HPDE6-E6E7 (cell line): ENCODE measurements at regions not wholly inside any gene's neighbourhood (a gene's known extent, or its start where the extent isn't known, plus 50 kb on each side); places are given as distances from the start of the nearest gene placed in this dataset.

ENCODE experiments used
- DNase-seq: peaks from one replicate; pipeline ENCODE4 v3.0.0; 2011; ENCODE audit warnings: missing footprints; ENCODE audit errors: extremely low spot score

DNA sequence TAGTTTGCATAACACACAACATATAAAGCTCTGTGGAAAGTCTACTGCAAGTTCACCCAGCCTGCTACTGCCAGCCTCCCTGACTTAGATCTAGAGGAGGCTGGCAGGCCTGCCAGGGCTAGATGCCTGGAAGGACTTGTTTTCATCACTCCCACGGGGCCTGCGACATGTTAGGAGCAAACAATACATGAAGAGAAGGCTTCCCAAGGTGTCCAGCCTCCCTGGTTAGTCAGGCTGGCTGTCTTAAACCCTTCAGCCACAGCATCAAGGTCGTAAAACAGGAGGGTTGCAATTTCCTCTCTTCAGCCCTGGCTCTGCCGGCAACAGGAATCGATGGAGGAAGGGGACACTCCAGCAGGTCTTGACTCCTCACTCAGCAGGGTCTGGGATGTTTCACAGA lies 104.5 kb downstream of the NGF start:
- DNase-seq, result no peak

DNA sequence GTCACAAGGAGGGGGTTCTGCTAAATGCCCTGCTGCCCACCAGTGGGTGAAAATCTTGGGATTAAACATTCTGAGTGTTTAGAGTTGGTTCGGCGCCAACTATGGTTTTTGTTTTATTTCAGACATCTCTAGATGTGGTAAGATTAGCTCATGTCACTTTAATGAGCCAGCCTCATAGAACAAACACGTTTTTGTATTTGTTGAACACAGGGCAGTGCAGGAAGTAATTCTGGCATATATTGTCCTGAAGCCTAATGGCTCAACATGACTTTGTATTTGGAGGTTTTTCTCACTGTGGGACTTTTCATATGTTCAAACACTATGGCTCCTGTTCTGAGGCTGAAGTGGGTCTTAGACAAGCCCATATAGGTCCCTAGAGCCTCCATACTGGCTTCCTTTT lies 107.8 kb downstream of the NGF start:
- DNase-seq, result no peak

DNA sequence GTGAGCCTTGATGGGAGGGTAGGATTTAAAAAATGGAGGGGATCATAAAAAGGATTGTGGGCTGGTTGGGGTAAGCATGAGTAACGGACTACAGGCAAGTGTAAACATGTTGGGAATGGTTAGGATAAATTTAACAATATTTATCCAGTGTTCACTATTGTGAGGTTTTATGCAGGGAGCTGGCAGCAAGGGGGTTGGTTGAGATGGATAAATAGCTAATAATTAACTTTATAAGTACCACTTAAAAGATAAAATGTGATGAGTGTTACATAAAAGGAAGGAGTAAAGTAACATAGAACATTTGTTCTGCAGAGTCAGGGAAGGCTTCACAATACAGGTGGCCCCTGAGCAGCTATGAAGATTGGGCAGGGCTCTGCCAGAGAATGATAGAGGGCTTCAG lies 109.0 kb downstream of the NGF start:
- DNase-seq, result no peak

DNA sequence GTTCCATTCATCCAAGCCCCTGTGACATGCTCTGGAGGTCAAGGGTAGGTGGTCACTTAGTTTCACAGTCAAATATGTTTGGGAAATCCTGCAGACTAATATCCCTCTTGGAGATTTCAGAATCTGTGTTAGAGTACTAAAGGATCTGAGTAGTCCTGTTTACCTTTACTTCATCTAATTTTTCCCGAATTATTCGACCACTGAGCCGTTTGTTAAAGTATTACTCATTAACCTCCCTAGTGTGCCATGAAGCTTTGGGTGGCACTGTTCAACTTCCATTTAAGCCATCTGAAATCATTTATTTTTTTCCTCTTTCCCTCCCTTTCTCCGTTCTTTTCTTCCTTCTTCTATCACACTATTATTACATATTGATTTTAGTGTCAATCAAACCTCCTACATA lies 109.9 kb downstream of the NGF start:
- DNase-seq, result no peak

DNA sequence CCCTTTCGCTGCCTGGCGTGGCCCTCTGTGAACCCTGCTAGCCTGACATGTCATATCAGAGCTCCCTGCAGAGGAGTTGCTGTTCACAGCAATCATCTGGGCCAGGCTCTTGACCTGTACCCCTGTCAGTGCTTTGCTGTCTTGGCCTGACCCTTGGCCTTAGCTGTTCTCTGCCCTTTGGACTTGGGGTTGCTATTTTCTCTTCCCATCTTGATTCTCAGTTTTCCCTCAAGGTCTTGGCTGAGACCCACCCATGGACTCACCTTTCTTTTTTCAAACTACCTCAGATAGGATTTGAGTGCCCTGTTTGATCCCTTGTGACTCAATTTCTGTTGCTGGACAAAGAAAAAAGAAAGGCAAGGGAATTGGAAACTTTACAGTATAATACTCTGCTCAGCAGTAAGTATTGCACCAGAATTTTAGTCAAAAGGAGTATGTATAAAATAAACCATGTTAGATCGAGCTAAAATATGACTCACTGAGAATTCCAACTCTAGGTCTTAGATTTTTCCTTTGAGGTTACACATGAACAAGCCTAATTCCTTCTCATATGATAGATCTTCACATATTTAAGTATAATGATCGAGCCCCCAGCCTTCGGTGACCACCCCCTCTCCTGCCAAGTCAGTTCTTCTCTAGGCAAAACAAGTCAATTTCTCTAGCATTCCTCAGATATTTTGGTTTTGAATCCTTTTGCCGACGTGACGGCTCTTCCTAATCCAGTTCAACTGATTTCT lies 110.5 kb downstream of the NGF start:
- no peak for DNase-seq

DNA sequence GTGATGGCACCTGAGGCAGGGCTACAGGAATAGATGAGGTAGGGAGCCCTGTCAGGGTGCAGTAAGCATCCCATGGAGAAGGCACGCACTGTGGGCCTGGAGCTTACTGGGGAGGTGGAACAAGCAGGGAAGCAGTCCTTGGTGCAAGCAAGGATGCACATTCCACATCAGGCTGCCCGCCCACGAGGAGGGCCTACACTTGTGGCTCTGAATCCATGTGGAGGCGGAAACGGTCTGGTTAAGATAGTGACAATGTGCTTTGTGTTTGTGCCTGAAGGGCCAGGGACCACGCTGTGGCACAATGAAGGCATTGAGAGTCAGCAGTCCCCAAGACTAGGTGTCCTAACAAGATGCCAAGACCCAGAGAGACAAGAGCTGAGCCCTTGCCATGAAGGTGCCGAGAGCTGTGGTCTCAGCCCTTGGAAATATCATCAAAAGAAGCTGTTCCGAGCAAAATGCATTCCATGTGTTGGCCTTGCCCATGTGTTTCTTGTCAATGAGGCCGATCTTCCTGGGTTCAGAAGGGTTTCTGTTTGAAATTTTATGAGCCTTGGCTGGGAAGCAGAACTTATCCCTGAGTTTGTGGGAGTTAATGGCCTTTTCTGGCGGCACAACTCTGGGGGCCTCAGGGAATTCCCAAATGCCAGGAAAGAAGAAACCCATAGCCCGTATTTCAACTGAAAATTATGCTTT lies 111.9 kb downstream of the NGF start:
- DNase-seq, result no peak

DNA sequence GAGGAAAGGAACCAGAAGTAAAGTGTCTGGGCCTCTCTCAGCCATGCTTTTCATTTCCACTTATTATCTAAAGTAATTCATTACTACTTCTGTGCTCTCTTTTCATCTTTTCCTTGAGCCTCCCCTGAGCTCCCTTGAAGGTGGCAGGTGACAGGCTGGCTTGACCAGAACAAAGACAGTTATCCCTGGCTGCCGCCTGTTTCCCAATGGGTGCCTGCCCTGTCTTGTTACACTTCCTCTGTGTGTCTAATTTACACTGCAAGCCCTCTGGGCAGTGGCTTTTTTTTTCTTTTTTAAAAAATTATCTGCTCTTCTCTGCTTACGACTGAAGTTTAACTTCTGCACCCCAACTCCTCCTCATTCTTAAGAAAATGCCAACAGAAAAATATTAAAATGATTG lies 113.4 kb downstream of the NGF start:
- no peak for DNase-seq

DNA sequence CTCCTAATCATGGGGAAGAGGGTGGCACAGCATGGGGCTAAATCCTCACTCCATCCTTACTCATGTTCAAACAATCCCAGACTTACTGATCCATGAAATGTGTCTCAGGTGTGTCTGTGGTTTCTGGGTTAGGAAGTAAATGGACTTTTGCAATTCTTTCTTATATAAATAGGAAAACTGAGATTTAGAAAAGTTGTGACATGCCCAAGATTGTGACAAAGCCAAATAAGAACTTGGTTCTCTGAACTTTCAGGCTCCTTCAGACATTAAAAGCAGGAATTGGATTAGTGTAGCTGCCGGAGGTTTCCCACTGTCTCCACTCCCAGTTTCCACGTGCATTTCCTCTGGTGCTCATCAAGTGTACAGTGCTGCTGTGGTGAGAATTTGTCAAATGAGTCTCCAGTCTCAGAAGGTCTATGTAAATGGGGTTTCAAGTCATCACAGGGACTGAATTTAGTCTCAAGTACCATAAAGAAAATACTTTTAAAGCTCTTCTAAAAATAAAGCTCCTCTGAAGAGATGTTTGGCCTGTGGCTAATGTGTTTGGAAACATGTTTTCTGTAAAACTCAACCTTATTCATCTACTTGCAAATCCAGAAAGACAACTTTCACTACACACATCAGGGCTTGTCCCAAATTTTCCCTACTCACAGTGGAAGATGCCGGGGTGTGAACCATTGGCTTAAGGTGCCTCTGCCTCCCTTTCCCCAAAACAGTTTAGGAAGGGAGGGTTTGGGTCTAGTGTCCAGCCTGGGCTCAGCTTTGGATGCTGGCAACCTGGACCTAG lies 115.2 kb downstream of the NGF start:
- DNase-seq, result no peak

DNA sequence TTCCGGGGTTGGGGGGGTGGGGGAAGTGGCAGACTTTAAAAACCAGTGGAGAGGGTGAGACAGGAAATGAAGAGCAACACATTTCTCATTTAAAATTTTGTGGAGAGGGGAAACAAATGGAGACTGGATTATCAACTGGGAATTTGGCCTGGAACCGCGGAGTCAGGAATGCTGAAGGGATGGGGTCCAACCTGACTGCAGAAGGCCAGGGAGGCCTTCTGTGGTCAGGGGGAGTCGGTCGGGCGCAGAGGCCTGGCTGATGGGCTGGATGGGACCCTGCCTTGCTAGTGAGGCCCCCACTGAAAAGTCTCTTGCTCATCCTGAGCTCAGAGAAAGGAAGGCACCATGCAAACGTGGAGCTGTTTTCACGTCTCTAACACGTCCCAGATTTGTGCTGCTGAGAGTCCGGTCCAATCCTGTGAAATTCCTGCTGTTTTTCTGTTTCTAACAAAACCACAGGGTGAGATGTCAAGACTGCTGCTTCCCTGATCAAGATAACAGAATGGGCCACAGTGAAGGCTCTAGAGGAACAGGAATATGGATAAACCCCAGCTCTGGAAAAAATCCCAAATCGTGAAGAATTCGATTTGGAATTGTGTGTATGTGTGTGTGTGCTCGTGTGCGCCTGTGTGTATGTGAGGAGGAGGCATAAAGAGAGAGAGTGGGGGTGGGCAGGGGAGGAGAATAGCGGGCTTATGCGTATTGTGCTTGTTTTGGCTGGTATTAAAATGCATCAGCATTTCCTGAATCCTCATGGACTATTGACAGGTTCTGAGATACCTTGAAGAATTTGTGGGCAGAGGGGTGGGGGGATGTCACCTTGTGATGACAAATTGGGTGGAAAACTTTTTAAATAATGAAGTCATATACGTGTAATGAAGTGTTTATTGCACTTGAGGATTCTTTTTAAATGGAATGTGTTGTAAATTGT lies 117.4 kb downstream of the NGF start:
- DNase-seq, result no peak

DNA sequence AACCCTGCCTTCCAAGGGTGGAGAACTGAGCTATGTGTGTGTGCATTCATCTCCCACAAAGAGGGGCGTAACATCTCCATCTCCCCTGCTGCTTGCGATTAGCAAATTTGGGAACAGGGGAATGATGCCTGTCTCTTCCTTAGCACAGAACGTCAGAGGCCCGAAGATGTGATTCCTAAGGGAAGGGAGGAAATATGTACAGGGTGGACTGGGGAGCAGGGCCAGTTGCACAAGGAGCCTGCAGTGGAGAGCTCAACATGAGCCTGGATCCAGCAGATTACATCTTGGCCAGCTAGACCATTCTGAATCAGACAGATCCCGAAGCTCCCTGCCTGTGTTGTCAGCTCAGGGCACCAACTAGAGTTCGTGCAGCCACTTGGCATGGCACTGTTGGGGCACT lies 118.1 kb downstream of the NGF start:
- DNase-seq, result no peak

DNA sequence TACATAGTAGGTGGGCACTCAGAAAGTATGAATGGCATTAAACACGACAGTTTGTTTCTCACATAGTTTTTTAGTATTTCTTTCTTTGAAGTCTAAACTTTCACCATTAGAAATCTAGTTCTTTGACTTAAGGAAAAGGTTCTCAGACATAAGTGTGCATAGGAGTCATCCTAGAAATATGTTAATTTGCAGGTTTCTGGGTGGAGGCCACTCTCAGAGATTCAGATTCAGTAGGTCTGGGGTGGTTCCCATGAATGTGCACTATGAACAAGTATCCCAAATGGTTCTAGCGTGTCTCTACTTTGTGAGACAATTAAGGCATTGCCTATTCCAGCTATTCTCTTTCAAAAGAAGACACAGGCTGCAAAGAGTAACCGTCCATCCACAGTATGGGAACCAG lies 119.3 kb downstream of the NGF start:
- no peak for DNase-seq

DNA sequence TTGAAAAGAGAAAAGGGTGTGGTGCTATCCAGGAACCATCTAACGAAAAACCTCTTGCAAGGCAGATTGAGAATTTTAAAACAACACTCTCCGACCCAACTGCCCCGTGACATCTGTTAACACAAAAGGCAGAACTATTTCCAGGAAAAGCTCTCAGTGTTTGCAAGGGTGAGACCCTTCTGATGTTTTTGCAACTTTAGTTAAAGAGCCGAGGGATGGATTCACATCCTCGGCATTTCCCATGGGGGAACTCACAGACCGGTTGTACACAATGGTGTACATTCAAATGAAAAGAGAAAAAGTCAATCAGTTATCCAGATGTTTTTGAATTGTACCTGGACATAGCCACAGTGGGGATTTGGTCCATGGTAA lies 120.0 kb downstream of the NGF start:
- DNase-seq, result no peak

DNA sequence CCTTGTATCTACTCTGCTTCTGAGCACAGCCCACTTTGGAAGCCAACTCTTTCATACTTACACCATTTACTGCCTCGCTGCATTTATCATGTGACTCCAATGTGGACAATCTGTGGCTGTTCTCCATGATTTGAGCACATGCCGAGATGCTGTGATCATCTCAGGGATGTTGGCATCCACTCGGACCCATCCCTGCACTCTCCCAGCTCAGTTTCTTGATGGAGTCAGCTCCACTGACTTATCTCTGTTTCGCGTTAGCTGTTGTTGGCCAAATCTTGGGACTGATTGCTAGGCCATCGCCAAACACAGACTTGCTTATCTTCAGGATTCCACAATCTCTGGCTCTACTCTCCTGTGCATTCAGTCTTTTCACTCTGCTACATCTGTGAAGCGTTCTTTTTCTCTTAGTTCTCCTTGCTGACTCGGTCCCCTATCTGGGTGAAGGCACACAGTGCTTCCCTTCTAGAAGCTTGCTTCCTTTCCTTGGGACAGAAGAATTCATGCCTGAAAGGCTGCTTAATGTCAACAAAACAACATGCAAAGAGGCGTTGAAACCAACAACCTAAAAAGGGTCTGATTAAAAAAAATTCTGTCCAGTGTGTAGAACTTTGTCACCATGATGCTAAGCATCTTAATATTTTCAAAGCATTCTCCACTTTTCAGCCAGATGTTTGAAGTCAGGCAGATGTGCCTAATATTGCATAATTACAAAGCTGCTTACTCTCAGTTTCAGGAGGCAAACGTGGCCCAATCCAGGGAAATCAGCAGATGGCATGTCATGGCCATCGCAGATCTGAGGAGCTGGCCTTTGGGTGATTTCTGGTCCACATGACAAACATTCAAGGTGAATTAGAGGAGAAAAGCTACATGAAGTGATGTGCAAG lies 120.7 kb downstream of the NGF start:
- DNase-seq, result no peak

DNA sequence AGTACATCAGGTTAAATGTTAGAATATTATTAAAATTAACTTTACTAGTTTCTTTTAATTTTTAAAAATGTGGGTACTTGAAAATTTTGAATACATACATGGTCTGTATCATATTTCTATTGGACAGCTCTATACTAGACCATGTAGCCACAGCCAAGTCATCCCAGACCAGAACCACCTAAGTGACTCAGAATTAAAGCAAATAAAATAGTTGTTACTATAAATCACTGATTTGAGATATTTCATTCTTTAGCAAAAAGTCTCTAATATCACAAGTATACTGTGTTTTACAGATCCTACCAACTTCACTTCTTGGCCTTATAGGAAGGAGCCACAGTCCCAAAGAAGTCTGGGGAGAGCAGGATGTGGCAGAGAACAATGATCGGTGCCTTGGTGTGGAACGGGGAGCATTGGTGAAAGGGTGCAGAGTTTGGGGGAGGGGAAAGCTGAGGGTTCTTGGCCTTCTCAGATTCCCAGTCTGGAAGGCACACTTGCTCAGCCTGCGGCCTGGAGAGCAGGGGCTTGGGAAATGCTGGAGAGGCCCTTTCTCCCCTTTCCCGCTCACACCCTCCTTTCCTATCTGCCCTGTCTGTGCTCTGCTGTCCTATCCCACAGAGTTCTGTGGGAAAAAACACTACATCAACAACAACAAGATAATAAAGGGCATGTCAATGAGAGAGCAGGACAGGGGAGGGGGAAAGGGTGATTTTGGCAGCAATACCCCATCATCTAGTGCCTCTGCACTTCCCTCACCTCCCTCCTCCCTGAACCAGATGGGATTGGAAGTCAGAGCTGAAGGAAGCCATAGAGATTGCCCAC lies 122.1 kb downstream of the NGF start:
- no peak for DNase-seq

DNA sequence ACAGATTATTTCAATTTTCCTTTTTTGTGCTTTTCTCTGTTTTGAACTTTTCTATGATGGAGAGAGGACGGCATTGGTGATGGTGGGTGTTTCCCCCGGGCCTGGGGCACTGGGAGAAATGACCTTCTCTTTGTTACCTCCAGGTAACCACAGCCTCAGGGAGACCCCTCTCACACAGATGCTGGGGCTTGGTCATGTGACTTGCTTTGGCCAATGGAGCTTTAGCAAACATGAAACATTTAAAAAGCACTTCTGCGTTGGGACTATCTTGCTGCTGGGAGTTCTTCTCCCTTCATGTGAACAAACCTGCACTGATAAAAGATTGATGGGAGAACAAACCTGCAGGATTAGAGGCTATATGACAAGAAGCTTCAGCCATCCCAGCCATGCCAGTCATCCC lies 122.9 kb downstream of the NGF start:
- DNase-seq, result no peak

DNA sequence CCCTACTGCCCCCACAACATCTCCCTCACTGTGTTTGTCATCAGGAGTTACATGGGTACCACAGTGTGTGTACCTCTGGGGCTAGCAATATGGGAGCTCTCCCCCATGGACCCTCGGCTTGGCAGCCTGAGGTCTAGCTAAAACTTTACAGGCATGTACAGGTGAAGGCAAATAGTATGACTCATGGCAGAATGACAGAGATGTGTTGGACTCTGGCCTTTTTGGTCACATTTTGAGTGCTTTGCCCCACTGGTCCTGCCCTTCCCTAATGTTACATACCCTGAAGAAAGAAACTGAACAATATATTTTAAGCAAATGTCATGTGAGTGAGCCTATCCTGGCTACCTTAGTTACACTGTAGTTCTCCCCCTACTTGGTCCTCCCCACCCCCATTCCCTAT lies 124.0 kb downstream of the NGF start:
- DNase-seq, result no peak

DNA sequence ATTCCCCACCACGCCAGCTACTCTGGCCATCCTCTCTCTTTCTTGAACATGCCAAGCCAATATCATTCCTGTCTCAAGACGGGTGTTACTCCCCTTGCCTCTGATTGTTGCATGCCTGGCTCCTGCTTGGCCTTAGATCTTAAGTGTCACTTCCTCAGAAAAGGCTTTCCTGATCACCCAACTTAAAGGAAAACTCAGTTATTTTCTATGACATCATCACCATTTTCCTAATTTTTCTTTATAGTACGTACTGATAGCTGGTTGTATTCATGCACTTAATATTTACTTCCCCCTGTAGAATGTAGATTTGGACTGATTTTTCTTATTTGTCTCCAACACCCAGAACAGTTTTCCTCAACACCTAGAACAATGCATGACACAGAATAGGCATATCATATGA lies 123.8 kb upstream of the TSPAN2 start:
- no peak for DNase-seq

DNA sequence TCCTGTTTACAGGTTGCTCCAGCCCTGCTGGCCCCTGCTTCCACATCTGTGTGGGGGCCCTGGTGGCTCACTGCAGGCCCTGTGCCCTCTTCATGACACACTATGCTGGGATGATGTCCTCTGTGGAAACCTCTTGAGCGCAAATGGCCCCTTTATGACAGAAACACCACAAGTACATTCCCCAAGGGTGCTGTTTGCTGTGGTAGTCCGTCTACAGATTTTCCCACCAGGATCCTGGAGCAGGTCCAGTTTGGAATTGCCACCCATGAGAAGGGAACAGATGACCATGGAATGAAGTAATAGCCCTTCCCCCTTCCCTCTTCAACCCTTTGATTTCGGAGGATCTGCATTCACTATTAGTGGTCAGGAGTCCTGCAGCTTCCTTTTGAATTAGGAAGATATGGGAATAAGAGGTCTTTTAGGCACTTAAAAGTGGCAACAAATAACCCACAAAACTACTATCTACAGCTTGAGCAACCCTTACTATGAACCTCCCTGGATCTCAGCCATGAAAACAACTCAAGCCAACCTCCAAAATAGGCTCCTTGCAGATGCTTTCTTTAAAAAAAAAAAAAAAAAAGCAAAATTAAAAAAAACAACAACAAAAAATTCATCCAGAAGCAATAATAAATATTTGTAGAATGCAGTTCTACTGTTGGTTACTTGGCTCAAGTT lies 121.9 kb upstream of the TSPAN2 start:
- DNase-seq, result no peak

DNA sequence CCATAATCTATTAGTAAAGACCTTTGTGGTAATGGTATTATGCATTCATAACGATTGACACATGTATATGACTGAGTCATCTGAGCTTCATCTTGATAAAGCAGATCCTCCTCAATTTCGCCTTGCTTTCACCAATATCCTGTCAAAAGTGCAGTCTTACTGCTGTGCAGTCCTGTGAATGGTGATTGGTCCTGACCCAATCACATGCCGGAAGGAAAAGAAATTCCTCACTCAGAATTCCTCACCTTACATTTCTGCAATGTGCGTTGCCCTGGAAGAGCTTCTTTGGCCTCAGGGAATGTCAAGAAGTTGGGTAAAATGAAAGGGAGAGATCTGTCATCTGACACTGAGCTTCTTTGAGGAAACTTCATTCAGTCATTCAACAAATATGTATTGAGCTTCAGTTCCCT lies 121.0 kb upstream of the TSPAN2 start:
- DNase-seq, result peak; percentile 65
